HG03457 (cell line): ENCODE measurements at regions not wholly inside any gene's neighbourhood (a gene's known extent, or its start where the extent isn't known, plus 50 kb on each side); places are given as distances from the start of the nearest gene placed in this dataset.
"Not testable (repeated sequence)": the region's sequence is repeated elsewhere in the genome, so short reads cannot be mapped to it uniquely, and the experiment has no call there.

ENCODE experiments used
- ATAC-seq: cut with Tn5 transposase; IDR thresholded peaks from one replicate; pipeline ENCODE4 v1.9.1; 2021; ENCODE audit warnings: moderate number of reproducible peaks; ENCODE audit not compliant: unreplicated experiment

DNA sequence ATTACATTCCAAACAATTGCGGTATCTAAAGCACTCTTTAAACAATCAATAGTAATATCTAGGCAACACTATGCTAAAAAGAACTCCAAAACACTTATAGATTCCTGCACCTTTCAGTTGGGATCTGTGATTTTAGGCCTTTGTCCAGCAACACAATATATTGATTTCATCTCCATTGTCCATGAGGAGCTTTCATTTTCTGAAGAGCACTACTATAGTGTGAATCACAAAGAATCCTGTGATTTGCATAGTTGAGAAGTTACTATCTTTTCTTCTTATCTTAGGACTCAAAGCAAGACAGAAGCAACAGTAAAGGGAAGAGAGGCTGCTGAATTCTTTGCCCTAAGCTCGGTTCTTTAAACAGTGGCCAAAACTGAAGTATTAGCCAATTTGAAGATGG, 846.8 kb downstream of the IPMK start:
- ATAC-seq: no peak

DNA sequence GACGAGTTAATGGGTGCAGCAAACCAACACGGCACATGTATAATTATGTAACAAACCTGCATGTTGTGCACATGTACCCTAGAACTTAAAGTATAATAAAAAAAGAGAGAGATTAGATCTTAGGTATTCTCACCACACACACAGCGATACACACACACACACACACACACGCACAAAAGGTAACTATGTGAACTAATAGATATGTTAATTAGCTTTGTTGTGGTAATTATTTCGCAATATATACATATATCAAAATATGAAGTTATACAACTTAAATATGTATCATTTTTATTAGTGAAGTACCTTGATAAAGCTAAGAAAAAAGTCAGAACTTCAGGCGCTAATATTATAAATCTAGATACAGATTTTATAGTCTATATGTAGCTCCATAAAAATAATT, 849.2 kb downstream of the IPMK start:
- ATAC-seq: no peak

DNA sequence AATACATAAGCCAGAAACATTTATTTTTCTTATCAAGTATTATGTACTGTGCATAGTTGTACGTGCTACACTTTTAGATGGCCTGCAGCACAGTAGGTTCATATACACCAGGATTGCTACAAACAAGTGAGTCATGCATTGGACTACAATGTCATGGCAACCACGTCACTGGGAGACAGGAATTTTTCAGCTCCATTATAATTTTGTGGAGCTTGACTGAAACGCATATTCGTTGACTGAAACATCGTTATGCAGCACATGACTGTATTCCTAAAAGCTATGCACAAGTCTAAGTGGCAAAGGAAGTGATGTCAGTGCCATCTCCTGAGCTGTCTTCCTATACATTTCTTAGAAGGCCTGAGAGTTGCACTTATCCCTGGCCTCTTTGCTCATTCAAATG, 871.8 kb downstream of the IPMK start:
- no peak for ATAC-seq

DNA sequence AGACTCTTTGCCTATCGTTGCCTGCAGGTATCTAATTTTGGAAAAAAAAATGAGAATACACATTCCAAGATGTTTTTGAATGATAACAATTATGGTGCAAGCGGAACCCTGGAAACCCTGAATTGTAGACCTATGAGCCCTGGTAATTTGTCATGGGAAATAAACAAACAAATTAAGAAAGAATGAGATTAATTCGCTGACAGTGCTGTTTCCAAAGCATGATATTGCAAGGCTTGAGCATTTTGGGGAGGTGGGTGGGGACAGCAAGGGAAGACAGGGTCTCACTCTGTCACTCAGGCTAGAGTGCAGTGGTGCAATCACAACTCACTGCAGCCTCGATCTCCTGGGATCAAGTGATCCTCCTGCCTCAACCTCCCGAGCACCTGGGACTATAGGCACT, 900.3 kb downstream of the IPMK start:
- ATAC-seq: no peak

DNA sequence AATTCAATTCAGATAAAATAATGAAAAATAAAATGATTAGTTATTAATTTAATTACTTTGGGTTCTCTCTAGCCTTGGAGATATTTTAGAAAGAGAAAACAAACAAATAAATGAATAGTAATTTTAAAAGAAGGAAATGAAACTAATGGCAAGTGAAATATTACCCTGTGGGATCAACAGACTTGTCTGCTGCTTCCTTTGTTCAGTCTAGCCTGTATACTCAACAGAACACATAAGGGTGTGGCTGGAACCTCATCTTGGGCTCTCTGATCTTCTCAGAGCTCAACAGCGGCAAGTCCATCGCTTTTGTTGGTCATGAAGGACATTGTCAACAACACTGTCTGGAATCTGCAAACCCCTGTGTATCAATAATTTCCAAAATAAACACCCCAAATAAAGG, 904.9 kb downstream of the IPMK start:
- ATAC-seq: no peak

DNA sequence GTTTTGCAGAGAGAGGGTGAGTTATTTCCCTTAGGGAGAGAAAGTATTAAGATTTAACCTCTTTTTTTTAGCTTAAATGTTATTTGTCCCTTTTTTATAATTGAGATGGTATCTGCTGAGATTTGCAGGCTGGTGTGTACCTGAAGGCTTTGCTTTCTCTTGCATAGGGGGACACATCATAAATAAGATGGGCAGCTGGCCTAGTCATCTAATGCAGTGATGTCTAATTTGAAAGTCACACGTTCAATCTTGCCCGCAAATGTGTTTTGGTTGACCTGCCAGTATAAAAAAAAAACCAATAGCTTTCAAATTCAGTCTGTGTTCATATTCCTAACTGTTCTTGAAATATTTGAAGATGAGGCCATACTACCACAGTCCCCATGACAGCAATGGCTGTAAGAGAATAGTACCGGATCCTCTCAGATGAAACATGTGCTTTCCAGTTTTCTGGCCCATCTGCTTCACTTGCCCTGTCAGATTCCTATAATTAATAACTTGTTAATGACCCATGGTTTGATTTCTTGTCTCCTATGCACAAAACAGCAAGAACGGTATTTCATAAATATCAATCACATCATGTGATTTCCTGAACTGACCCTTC, 914.2 kb downstream of the IPMK start:
- ATAC-seq: no peak

DNA sequence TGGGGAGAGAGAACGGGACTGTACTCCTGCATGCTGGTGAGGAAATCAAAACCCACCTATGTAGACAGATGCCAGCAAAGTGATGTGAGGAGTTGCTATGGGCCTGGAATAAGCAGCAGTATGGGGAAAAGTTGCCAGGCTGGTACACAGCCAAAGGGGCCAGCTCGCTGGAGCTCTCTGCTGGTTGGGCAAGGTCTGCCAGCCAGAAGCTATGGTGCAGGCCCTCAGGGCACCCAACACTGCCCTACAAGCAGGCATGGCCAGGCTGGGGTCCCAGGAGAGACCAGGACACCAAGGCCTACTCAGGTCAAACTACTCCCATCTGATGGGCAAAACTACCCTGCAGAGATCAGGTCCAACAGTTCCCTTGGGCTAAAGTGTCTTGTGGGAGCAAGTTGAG, 916.6 kb downstream of the IPMK start:
- no peak for ATAC-seq

DNA sequence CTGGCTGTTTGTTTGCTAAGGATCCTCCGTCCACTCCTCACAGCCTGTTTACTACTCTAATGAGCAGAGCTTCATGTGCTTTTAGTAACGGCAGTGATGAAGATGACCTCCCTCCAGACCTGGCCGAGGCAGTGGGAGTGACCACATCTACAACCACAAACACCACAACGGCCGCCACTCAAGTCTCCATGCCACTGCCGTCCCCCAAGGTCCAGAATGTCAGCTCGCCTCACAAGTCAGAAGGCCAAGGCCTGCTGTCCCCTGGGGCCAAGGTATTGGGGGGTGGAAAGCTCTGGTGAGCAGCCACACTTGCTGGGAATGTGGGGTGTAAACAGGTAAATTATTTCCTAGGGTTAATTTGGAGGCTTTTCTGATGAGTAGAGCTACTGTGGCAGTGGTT, 926.4 kb downstream of the IPMK start:
- ATAC-seq: no peak

DNA sequence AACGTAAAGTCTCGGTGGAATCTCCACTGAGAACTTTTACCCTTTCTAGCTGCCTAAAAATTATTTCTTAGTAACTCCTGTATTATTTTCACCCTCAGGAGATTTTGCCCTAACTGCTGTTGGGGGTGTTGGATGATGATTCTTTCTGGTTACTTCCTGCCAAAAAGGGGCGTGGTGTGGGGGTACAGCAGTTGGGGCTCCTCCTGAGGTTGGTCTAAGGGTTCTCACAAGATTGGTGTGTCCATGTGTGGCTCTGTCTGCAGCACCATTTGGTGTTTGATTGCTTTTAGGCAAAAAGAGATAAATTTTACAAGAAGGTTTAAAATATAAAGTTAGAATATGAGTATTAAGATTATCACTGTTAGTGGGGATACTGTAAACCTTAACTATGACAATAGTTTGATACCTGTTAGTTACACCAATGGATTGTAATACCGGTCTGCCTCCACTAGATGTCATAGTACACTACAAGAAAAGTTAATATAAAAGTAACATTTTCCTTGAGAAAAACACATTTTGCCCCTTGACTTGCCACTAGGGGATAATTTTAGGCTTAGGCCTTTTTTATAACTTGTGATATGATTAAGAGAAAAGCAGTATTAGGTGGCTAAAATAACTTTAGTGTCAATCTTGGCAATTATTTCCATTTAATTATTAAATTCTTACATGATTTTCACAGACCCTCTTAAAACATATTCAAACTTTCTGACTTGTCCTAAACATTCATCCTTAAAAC, 928.7 kb downstream of the IPMK start:
- no peak for ATAC-seq

DNA sequence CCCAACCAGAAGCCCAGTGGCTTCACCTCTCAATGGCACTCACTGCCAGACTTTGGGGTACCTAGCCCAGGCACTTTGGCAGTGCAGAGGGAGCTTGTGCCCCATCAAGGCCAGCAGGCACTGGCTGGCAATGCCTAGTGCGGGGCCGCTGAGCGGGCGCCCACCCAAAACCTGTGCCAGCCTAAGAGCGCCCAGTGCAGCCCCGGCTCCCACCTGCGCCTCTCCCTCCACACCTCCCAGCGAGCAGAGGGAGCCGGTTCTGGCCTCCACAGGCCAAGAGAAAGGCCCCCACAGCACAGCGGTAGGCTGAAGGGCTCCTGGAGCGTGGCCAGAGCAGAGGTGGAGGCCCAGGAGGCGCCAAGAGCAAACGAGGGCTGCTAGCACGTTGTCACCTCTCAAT, 930.8 kb downstream of the IPMK start:
- ATAC-seq: no peak

DNA sequence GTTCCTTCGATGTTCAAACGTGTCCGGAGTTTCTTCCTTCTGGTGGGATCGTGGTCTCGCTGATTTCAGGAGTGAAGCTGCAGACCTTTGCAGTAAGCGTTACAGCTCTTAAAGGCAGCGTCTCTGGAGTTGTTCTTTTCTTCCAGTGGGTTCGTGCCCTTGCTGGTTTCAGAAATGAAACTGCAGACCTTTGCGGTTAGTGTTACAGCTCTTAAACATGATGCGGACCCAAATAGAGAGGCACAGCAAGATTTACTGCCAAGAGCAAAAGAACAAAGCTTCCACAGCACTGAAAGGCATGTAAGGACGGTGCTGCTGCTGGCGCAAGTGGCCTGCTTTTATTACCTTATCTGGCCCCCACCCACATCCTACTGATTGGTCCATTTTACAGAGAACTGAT, 931.4 kb downstream of the IPMK start:
- no peak for ATAC-seq

DNA sequence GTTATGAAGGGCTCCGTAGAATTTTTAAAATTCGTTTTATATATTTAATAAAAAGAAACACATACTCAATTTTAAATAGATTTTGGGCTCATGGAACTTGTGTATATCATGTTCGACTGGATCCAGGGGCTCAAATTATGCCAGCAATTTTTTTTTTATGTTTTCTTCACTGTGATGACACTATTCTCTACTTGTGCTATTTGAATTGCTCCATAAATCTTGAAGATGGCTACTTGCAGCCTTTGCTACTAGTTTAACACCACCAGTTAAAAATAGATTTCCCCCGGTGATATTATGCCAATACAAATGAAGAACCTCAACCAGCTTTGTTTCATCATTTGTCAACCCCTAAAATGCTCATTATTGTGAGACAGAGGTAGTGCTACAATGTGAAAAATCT, 933.2 kb downstream of the IPMK start:
- no peak for ATAC-seq

DNA sequence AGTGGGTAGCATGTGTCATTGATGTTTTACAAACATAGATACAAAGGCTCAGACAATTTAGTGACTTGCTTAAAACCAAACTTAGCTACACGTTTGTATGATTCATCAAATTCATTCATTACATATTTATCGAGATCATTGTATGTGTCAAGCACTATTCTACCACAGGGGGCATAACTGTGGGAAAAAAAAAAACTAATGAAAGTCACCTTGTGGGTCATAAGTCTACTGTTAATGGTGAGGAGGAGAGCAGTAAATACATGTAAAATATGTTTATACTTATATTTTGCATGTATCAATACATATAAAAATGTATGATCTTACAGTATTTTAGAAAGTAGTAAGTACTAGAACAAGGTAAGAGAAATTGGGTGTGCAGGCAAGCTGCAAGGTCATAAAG, 933.8 kb downstream of the IPMK start:
- no peak for ATAC-seq

DNA sequence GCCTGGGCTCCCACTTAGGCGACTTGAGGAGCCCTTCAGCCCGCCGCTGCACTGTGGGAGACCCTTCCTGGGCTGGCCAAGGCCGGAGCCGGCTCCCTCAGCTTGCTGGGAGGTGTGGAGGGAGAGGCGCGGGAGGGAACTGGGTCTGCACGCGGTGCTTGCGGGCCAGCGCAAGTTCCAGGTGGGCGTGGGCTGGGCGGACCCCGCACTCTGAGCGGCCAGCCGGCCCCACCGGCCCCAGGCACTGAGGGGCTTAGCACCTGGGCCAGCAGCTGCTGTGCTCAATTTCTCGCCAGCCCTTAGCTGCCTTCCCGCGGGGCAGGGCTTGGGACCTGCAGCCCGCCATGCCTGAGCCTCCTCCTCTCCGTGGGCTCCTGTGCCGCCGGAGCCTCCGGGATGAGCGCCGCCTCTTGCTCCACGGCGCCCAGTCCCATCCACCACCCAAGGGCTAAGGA, 946.3 kb downstream of the IPMK start:
- ATAC-seq: not testable (repeated sequence)

DNA sequence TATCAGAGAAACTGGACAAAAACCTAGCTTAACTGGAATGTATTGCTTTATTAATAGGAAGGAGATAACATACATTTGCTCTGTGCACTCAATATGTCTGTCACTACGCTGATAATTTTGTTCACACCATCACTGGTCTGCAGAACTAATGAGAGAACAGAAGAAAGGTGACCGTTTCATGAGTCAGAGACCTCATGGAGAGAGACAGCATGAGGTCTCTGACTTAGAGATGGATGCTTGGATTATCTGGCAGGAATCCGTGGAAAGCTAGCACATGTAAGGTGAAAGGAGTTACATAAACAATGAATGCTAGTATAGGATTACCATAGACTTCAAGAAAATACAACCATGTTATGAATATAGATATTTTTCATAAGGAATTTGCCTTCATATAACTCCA, 947.3 kb downstream of the IPMK start:
- no peak for ATAC-seq

DNA sequence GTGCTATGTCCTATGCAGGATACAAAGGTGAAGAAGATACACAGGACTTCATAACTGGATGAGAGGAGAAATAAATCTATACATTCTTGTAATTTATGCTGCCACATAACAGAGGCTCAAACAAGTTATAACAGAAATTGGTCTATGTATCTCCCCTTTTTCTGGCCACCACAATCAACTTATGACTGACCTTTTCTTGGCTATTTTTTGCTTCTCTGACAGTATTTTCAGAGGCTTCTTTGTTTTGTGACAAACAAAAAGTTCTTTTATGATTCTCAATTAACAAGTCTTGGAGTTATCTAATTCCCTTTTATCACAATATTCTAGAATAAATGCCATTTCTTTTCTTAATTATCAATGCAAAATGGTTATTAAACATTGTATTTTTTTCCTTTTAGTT, 953.0 kb upstream of the ZWINT start:
- ATAC-seq: no peak

DNA sequence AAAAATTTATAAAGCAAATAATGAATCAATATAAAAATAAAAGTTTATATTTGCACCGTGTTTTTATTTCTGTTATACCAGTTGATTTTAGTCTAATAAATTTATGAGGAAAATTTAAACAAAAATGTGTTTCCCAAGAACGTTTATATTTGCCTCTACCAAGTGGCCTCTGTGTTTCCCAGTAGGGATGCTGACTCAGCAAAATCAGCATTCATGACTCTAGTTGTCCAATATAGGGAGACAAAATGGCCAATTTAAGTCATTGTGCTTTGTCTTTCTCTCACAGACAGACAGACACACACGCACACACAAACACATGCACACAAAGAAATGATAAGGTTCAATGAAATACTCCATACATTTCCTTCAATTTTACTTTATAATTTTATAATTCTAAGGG, 942.5 kb upstream of the ZWINT start:
- no peak for ATAC-seq

DNA sequence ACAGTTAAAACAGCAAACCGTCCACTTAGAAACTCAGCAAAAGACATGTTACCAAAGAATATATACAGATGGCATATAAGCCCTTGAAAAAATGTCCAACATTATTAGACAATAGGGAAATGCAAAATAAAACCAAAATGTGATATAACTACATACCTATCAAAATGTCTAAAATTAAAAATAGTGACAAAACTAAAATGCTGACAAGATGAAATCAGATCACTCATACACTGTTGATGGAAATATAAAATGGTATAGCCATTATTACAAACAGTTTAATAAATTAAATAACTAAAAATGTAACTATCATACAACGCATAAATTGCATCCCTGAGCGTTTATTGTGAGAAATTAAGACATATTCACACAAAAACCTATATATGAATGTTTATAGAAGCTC, 939.7 kb upstream of the ZWINT start:
- ATAC-seq: no peak

DNA sequence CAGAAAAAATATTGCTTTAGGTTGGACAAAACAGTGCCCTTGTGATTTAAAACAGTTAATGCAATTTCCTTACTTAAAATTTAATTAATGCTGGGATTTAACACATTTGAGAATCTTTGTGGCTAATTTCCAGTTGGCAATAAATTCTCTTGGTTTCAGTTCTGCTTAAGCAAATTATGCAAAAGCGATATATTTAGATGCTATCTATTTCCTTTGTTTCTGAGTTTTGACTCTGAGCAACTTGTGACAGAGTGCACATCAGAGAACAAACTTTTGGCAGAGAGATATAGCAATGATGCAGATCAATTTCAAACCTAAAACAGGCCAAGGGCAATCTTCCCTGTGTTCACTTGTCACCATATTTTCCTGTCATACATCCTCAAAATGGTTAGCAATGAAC, 933.6 kb upstream of the ZWINT start:
- ATAC-seq: no peak

DNA sequence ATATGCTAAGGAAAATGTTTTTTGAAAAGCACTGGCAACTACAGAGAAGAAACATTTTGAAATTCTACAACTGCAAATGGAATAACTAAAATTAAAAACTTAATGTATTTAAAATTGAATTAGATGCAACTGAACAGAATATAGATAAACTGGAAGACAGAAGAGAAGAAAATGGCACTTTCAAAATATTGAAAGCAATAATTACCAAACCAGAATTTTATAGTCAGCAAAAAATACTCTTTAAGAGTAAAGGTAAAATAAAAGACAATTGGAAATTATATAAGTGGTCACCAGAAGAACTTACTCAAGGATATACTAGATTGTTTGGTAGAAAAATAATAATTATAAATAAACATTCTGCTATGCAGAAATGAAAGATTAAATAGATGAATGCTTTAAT, 927.7 kb upstream of the ZWINT start:
- no peak for ATAC-seq

DNA sequence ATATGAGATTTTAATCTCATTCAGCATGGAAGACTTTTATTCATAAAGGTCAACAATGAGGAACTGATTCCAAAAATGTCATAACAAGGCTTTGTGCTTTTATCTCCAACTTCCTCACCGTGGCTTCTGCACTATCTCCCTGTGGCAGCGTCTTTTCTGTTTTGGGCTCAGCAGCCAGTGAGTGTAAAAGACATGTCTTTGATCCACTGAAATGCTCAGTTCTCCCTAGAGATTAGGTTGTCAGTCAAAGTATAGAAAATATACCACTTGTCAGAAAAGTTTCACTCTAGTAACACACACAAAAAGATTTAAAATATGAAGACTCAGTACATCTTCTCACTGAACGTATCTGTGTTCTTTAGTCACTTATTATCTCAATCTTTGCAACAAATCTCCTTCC, 901.8 kb upstream of the ZWINT start:
- ATAC-seq: no peak

DNA sequence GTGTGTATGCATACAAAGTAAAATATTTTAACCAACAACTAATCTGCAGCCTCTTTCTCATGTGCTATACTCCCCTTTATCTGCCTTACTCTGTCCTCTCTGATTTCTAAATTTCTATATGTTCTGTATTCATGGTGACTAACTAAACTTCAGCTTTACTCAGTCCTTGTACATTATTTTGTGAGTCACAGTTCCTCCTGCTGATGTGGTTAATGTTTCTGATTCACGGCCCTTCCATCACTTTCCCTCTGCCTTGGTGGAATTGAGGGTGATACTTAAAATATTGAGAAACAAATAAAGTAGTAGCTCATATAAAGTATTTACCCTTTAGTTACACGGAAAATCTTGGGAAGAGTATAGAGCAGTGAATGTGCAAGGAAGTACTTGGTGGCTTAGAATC, 899.1 kb upstream of the ZWINT start:
- no peak for ATAC-seq
